NCI-H69 (cell line): ENCODE measurements at regions not wholly inside any gene's neighbourhood (a gene's known extent, or its start where the extent isn't known, plus 50 kb on each side); places are given as distances from the start of the nearest gene placed in this dataset.
"Not testable (repeated sequence)": the region's sequence is repeated elsewhere in the genome, so short reads cannot be mapped to it uniquely, and the experiment has no call there.

Source experiments
- DNase-seq: peaks from one replicate; lab custom pipeline; 2025; lab: John Stamatoyannopoulos, UW

GRCh38 chr9:134546746-134547145, 94.9 kb upstream of the COL5A1 start:
- DNase-seq = no peak

DNA sequence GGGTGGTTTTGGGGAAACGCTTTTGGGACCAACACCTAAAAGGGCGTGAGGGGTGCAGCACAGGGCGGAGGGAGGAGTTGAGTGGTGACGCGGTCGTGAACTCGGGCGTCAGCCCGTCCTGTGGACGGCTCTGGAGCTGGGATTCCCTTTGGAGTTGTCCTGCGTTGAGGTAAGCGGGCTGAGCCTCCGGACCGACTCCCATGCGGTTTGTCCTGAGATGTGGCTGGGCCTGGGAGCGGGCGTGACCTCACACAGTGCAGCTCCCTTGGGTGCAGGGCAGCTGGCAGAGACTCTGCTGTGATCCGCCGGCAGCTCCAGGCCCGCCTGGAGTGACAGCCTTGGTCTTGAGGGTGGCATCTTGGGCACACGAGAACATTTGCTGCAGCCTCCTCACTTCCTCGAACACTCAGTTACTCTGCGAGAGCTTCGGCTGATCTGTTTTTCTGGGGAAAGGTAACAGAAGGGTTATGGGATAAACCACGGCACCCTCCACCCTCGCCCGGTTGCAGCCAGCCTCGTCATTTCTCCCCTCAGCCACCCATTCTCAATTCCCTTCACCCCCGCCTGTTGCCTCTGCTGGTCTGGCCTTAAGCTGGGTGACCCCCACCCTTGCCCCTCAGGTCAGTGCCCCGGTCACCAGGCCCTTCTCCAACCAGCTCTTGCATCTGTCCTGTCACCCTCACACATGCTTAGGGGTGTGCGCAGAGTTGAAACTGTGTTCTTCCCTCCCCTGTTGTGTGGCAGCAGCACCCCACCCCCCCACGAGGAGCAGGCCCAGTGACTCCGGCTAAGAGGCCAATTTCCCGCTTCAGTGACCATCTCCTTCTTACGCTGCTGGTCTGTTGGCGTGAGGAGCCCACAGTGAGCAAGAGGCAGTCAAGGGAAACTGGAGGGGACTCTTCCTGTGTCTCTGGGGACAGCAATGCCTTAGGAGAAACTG, 94.2 kb upstream of the COL5A1 start:
- DNase-seq = no peak

DNA sequence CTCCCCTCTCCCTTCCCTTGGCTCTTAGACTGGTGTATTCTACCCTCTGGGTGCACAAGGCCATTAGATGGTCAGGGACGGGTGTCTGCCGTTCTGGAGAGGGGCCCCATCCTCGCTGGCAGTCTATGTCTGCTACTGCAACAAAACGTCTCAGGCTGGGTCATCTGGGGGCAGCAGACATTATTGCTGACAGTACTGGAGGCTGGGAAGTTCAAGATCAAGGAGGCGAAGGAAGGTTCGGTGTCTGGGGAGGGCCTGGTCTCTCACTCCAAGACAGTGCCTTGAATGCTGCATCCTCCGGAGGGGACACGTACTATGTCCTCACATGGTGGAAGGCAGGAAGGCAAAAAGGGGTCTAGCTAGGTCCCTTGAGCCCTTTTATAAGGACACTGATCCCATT, 93.4 kb upstream of the COL5A1 start:
- no peak for DNase-seq

- DNase-seq = no peak
These were observed 93.0 kb upstream of the COL5A1 start for GRCh38 chr9:134548618-134549017.

DNA sequence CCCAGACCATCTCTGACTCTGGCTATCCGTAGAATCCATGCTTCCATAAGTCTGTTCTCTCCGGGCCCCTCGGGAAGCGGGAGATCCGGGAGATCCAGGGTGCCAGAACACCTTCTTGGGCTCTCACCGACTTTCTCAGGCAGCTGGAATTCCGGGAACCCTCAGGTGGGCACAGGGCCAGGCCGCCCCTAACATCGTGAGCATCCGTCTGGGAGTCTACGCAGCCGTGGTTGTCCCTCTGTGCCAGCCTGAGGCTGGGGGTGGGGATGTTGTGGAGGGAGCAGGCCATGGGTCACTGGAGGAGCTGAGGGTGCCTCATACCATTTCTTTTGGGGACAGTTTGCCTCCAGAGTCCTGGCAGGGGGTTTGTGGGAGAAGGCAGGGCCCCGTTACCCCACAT, 92.3 kb upstream of the COL5A1 start:
- DNase-seq = no peak

DNA sequence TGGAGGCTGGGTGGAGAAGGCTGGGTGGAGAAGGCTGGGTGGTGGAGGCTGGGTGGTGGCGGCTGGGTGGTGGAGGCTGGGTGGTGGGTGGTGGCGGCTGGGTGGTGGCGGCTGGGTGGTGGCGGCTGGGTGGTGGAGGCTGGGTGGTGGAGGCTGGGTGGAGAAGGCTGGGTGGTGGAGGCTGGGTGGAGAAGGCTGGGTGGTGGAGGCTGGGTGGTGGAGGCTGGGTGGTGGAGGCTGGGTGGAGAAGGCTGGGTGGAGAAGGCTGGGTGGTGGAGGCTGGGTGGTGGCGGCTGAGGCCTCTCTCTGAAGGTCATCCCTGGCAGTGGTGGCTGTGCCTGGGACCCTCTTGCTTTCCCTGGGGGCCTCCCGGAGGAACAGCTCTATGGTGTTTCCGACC, 91.5 kb upstream of the COL5A1 start:
- not testable (repeated sequence) for DNase-seq

- DNase-seq = no peak
These were observed 91.0 kb upstream of the COL5A1 start for GRCh38 chr9:134550584-134550983.

DNA sequence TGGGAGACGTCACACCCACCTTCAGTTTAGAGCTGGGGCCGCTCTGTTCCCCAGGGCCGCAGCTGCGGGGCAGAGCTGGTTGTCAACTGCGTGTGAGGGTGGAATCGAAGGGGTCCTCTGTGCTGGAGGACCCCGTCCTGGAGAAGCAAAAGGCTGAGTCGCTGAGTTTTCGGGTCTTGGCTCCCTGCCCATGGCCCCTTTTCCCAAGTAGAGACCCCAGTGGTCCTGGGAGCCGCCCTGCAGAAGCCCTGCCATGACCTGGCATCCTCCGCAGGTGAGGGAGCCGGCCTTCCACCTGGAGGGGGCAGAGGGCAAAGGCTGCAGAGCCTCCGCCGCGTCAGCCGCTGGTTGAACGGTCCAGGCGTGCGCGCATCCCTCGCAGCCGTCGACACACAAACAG, 90.4 kb upstream of the COL5A1 start:
- no peak for DNase-seq

GRCh38 chr9:134551644-134552348, 89.8 kb upstream of the COL5A1 start:
- no peak for DNase-seq

- no peak for DNase-seq
These were observed 89.1 kb upstream of the COL5A1 start for GRCh38 chr9:134552349-134552990.

- DNase-seq = no peak
These were observed 88.3 kb upstream of the COL5A1 start for GRCh38 chr9:134553061-134553891.

GRCh38 chr9:134553996-134554372, 87.6 kb upstream of the COL5A1 start:
- no peak for DNase-seq

DNA sequence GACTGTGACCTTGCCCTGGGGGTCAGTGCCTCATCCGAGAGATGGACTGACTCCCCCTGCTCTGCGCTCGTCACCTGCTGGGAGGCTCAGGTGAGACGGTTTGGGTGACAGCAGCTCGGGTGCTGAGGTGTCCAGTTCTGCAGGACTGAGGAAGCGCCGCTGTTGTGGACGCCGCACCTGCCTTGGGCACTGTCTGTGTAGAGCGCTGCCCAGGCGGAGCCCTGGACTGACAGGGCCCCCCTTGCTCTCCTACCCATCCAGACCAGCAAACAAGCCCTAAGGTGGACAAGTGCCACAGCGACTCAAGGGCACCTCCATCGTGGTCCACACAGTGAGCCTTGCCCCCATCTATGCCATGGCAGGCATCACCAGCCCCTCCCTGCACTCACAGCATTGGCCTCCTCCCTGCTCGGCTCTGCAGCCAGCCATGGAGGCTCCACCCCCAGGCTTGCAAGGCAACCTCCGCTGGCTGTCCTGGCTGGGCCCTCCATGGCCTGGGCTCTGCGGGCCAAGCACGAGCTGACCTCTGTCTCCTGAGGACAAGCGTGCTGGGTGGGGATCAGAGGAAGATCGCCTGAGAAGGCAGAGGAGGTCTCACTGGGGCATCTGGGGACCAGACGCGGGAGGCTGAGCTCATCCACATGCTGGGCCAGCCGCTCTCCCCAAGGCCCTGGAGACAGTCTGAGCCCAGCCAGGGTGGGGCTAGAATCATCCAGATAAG, 87.1 kb upstream of the COL5A1 start:
- DNase-seq = no peak

DNA sequence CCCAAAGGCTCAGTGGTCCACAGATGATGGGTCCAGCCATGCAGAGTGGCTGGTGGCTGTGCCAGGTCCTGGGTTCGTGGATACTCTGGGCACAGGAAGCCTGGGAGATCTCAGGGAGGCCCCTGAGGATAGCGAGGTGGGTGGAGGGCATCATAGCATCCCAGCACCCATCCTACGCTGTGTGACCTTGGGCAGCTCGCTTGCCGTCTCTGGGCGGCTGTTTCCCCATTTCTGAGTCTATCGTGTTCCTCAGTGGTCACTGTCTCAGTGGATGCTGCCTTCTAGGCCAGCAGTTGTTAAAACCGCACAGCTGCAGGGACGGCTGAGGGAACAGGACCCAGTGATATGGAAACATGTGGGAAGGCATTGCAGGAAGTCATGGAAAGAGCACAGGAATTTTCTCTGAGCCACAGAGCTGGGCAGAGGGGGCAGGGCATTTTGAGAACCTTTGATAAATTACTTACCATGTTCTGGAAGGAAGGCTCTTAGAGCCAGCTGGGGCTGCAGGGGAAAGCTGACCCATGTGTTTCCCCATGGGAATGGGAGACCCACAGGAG, 86.4 kb upstream of the COL5A1 start:
- no peak for DNase-seq

DNA sequence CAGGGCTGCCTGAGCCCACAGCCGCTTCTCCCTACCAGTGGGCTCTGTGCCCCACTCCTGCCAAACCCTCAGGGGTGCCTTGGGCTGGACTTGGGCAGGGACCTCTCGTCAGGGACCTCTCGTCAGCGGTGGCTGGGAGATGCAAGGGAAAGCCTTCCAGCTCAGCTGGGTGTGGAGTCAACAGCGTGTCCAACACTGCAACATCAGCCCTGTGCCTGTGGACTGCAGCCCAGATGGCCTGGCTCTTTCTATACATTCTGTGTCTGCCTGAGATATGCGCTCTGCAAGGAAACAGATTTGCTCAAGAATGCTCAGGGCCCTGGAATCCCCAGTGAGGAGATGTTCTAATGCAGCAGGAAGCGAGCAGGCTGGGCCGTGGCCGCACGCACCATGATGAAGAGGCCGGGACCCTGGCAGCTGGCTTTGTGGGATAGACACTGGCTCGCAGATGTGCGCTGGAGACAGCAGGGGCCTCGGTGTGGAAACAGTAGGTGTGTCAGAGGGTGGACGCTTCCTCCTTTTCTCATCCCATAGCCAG, 85.0 kb upstream of the COL5A1 start:
- no peak for DNase-seq

GRCh38 chr9:134557331-134557730, 84.3 kb upstream of the COL5A1 start:
- no peak for DNase-seq

- no peak for DNase-seq
These were observed 83.3 kb upstream of the COL5A1 start for GRCh38 chr9:134558124-134558905.

DNA sequence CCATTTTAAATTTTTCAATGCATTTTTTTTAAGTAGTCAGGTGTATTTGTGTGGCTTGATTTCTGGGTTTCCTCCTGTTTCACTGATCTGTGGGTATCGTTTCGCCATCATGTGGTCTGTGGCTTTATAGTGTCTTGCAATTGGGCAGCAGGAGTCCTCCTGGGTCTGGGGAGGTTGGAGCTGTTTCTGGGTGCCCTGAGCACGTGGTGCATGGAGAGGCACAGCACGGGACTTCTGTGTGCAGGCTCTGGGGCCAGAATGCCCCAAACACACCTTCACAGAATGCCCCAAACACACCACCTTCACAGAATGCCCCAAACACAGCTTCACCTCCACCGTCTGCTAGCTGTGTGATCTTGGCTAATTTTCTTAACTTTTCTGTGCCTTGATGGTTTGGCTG, 82.6 kb upstream of the COL5A1 start:
- DNase-seq = no peak

DNA sequence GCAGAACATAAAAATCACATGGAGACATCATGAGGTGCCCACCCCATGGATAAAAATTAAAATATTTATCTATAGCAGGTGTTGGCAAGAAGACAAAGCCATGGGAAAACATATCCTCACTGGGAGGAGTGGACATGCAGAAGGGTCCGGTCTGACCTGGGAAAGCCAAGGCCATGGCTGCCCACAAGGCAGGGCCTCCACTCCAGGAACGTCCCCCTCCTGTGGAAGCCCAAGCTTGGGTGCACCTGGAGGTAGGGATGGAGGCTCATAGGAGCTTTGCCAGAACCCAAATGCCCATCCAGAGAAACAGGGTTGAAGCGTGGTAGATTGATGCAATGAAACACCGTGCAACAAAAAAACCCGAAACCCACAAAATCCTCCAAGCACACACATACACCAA, 81.4 kb upstream of the COL5A1 start:
- no peak for DNase-seq

DNA sequence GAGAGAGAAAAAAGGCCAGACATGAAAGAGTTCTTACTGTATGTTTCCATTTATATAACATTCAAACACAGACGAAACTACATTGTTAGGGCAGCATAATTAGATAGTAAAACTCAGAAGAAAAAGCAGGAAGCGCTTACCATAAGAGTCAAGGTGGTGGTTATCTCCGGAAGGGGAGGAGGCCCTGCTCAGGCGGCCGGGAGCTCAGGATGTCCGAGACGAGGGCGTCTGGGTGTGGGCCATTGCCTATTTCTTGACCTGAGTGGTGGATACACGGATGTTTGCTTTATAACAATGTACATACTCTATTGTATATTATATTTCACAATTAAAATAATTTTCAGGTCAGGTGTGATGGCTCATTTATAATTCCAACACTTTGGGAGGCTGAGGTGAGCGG, 80.9 kb upstream of the COL5A1 start:
- no peak for DNase-seq
